H1 (cell line): ENCODE measurements at regions not wholly inside any gene's neighbourhood (a gene's known extent, or its start where the extent isn't known, plus 50 kb on each side); places are given as distances from the start of the nearest gene placed in this dataset.

Source experiments
- BACH1 ChIP-seq: IDR thresholded peaks from 2 replicates; pipeline ENCODE4 v1.6.1; 2012; ENCODE audit warnings: low read length, improper control_type of control experiment
- POLR2A ChIP-seq, 2 experiments: IDR thresholded peaks; 1 replicate in 1 of 2; 2 replicates in 1 of 2; pipeline ENCODE4 v1.6.1; 2011; ENCODE audit warnings: low read depth in 2 of 2, low read length in 2 of 2, mild to moderate bottlenecking in 2 of 2; ENCODE audit errors: control extremely low read depth in 1 of 2
- RFX5 ChIP-seq: IDR thresholded peaks from 2 replicates; pipeline ENCODE4 v1.6.1; 2011; ENCODE audit warnings: low read depth, low read length, improper control_type of control experiment, borderline replicate concordance
- SRF ChIP-seq: IDR thresholded peaks from 2 replicates; pipeline ENCODE4 v1.6.1; 2011; ENCODE audit warnings: mild to moderate bottlenecking, low read depth, low read length, moderate library complexity
- TF ChIP-seq, protein P1 (sequence below): IDR thresholded peaks from 2 replicates; pipeline ENCODE4 v1.6.1; 2012; ENCODE audit warnings: low read length, inconsistent platforms

DNA sequence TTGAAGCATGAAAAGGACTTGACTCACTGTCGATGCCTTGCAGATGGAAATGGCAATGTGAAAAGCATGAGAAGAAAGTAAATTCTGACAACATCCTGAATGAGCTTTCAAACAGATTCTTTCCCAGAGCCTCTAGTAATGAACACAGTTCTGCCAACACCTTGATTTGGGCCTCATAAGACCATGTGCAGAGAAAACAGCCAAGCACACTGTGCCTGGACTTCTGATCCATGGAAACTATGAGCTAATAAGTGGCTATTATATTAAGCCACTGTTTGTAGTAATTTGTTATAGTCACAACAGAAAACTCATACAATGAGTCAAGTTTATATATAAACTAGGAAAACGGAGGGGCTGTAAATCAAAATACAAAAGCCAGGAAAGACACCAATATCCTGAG, 477.3 kb downstream of the MBD2 start:
- TF ChIP-seq, protein P1, sequence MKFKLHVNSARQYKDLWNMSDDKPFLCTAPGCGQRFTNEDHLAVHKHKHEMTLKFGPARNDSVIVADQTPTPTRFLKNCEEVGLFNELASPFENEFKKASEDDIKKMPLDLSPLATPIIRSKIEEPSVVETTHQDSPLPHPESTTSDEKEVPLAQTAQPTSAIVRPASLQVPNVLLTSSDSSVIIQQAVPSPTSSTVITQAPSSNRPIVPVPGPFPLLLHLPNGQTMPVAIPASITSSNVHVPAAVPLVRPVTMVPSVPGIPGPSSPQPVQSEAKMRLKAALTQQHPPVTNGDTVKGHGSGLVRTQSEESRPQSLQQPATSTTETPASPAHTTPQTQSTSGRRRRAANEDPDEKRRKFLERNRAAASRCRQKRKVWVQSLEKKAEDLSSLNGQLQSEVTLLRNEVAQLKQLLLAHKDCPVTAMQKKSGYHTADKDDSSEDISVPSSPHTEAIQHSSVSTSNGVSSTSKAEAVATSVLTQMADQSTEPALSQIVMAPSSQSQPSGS: no peak
- TF ChIP-seq POLR2A (IDR thresholded peaks at IDR 0.05; ENCODE audit: control extremely low read depth in 1 of 2, low read depth in 2 of 2, low read length in 2 of 2): no peak
- no peak for TF ChIP-seq SRF
- no peak for TF ChIP-seq RFX5
- no peak for TF ChIP-seq BACH1
